AG09309 (cell line): ENCODE measurements at regions not wholly inside any gene's neighbourhood (a gene's known extent, or its start where the extent isn't known, plus 50 kb on each side); places are given as distances from the start of the nearest gene placed in this dataset.
"Not testable (repeated sequence)": the region's sequence is repeated elsewhere in the genome, so short reads cannot be mapped to it uniquely, and the experiment has no call there.

Experiments used
- DNase-seq: peaks from one replicate; pipeline ENCODE4 v3.0.0-alpha.2; 2010; ENCODE audit warnings: low read depth
- H3K4me3 ChIP-seq: 2 replicates; pipeline ENCODE4 v1.5.1; 2011; ENCODE audit warnings: mild to moderate bottlenecking, low read depth, low read length, moderate library complexity; ENCODE audit not compliant: control insufficient read depth
- CTCF ChIP-seq: IDR thresholded peaks from 2 replicates; pipeline ENCODE4 v1.5.1; 2011; ENCODE audit warnings: mild to moderate bottlenecking, low read depth, low read length, inconsistent platforms; ENCODE audit not compliant: insufficient read depth, control insufficient read depth; ENCODE audit errors: missing control alignments

GRCh38 chr6:113209315-113209714, 647.8 kb upstream of the MARCKS start:
- no peak for DNase-seq
- H3K4me3 ChIP-seq, result no peak overlapping the region
- TF ChIP-seq CTCF, result no peak

DNA sequence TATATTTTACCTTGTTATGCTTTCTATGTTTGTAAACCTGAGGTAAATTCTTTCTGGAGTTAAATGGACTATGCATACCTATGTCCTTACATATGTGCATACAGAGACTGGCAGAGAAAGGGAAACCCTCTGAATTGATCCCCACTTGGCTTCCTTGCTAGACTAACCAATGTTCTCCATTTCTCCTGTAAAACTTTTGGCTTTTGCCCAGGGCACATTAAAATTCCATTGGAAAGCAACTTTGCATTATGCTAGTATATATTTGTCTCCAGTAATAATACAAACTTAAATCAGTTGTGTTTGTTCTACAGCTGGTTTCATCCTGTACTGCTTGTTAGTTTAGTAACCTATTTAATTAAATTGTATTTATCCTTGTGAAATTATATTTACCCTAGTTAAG, 646.0 kb upstream of the MARCKS start:
- DNase-seq, result no peak
- H3K4me3 ChIP-seq, result no peak overlapping the region
- TF ChIP-seq CTCF, result no peak

DNA sequence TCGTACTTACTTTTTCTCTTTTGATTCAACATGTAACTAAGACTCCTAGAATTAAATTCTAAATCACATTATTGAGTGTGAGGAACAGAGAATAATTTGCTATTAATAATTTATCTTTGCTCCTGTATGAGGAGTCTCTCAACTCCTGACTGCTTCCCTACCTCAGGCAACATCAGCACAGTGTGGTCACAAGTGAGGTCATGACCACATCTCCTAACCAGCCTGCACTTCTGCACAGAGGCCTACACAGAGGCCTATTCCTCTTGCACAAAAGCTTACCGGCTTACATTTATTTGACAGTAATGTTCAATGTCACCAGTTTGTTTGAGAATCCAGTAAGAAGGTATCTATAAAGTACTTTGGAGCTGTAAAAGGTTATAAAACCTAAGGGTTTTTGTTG, 637.4 kb upstream of the MARCKS start:
- no peak for DNase-seq
- H3K4me3 ChIP-seq, result no peak overlapping the region
- no peak for TF ChIP-seq CTCF

DNA sequence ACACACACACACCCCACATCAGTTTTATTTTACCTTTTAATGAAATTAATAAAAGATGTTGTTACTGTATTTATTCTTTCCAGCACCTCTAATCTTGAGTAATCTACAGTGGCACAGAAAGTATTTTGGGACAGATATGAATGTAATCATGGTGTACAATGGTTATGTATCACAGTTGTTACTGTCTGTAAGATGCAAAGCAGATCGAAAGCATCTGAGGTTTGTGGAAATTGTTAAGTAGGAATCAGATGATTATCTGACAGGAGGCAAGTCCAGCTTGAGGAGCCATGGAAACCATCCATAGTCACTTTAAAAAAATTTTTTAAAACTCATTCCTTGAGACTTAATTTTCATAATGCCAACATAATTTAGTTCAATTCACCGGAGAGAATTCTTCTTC, 636.3 kb upstream of the MARCKS start:
- DNase-seq, result no peak
- TF ChIP-seq CTCF, result no peak
- H3K4me3 ChIP-seq, result no peak overlapping the region

DNA sequence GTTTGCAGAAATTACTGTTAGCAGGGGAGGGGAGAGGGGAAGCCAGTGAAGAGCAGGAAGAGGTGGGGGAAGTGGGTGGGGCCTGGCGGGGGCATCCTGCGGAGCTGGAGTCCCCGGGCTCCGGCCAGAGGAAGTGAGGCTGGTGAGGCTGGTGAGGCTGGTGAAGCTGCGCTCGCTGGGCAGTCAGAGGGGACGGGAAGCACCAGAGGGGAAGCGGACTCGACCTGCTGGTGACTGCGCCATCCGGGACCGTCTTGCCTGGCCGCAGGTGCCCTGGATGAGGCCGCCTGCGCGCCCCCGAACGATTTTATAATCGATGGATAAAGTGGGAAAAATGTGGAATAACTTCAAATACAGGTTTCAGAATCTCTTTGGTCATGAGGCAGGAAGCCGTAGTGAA, 635.3 kb upstream of the MARCKS start:
- DNase-seq, result no peak
- no peak for TF ChIP-seq CTCF
- H3K4me3 ChIP-seq, result no peak overlapping the region

- H3K4me3 ChIP-seq, result no peak overlapping the region
- no peak for DNase-seq
- TF ChIP-seq CTCF, result no peak
Measured at GRCh38 chr6:113246186-113246585, 611.0 kb upstream of the MARCKS start.

GRCh38 chr6:113248532-113248931, 608.6 kb upstream of the MARCKS start:
- no peak overlapping the region for H3K4me3 ChIP-seq
- no peak for TF ChIP-seq CTCF
- no peak for DNase-seq

DNA sequence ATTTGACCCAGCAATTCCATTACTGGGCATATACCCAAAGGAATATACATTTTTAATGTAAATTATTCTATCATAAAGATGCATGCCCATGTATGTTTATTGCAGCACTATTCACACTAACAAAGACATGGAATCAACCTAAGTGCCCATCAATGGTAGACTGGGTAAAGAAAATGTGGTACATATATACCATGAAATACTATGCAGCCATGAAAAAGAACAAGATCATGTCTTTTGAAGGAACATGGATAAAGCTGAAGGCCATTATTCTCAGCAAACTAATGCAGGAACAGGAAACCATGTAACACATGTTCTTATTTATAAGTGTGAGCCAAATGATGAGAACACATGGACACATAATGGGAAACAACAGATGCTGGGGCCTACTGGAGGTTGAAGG, 603.0 kb upstream of the MARCKS start:
- DNase-seq, H3K4me3 ChIP-seq: not testable (repeated sequence)
